ENCODE measurements at regions not wholly inside any gene's neighbourhood (a gene's known extent, or its start where the extent isn't known, plus 50 kb on each side); places are given as distances from the start of the nearest gene placed in this dataset.

- no peak overlapping the region for H2BK20ac ChIP-seq (ENCODE audit: low read depth, low read length)
- H3K23ac ChIP-seq (ENCODE audit: low read depth, low read length) = no peak overlapping the region
- intact Hi-C loops (cut with micrococcal nuclease) = loop anchor here (10.0 kb wide), 1 partner anchor 51 kb away; no protein-coding TSS in a partner anchor
- in situ Hi-C loops (cut with MboI; ENCODE audit: low sequenced_read_pairs) = no loop called here
- no peak overlapping the region for H3K9ac ChIP-seq (ENCODE audit: low read depth, low read length)
- no peak for ATAC-seq (ENCODE audit: low read depth)
- no peaks in the 10 kb centered on the region for H3K79me1 ChIP-seq (ENCODE audit: low read depth in 1 of 2, low read length in 2 of 2)
- H4K20me1 ChIP-seq (ENCODE audit: insufficient read depth, low read length) = no peaks in the 10 kb centered on the region
- ChIA-PET CTCF (no interaction called here), POLR2A (ENCODE audit: unreplicated experiment) (no interaction called here)
- WGBS, 2 experiments (ENCODE audit: extremely low coverage in 2 of 2, insufficient read length in 1 of 2) = no CpG with 5 or more reads among the region's 5 CpGs
- H2AFZ ChIP-seq (replicated peaks; ENCODE audit: low read length, poor library complexity) = no peak overlapping the region
- H4K5ac ChIP-seq (ENCODE audit: low read depth, low read length) = no peak overlapping the region
- H2BK15ac ChIP-seq (ENCODE audit: low read depth, low read length) = no peak overlapping the region
- no peak overlapping the region for H3K4me3 ChIP-seq (ENCODE audit: insufficient read depth, low read depth, low read length)
- peaks cover 10% of the 10 kb centered on the region; the same call in 1 of the 2 replicates for H3K9me1 ChIP-seq (ENCODE audit: insufficient read depth, low read length)
- H2AK9ac ChIP-seq (replicated peaks; ENCODE audit: low read depth, low read length, poor library complexity) = no peak overlapping the region
- no peak overlapping the region for H2BK120ac ChIP-seq (ENCODE audit: low read depth, low read length)
- H3K14ac ChIP-seq (replicated peaks; ENCODE audit: low read depth, low read length) = no peak overlapping the region
- dilution Hi-C loops (cut with HindIII; ENCODE audit: low sequenced_read_pairs, unreplicated experiment) = no loop called here
- H3K4ac ChIP-seq (ENCODE audit: low read depth, low read length) = no peak overlapping the region; the same call in 1 of the 2 replicates
- no peak overlapping the region for H2BK5ac ChIP-seq (ENCODE audit: low read depth, low read length, poor library complexity, severe bottlenecking)
- peaks cover 7% of the 10 kb centered on the region for H3K4me1 ChIP-seq (ENCODE audit: control insufficient read depth, insufficient read depth, low read length)
- no TSS peak for BruUV-seq (replicated peaks)
- H3K27ac ChIP-seq (ENCODE audit: insufficient read depth, low read length) = no peak overlapping the region
- H3K9me3 ChIP-seq (ENCODE audit: control insufficient read depth, insufficient read depth, low read length) = no peaks in the 10 kb centered on the region
- peak overlapping the region; percentile 36 for H2AK5ac ChIP-seq (ENCODE audit: low read depth, low read length)
- H4K91ac ChIP-seq (ENCODE audit: insufficient read depth, low read depth, low read length) = peak overlapping the region; percentile 2; the same call in 1 of the 2 replicates
- no peak overlapping the region for H3K4me2 ChIP-seq (ENCODE audit: low read depth, low read length)
- no peaks in the 10 kb centered on the region for H3K36me3 ChIP-seq (ENCODE audit: control insufficient read depth, insufficient read depth, low read length)
- no peak overlapping the region for H3K18ac ChIP-seq (ENCODE audit: low read depth, low read length)
- no peak overlapping the region for H3K56ac ChIP-seq (ENCODE audit: extremely low read depth, insufficient read depth, low read length)
- no peaks in the 10 kb centered on the region for H3K27me3 ChIP-seq (ENCODE audit: control insufficient read depth, insufficient read depth, low read length)
- TF ChIP-seq MXI1 (IDR thresholded peaks at IDR 0.05; ENCODE audit: borderline replicate concordance, low read depth, low read length) (no peak), MAZ (IDR thresholded peaks at IDR 0.05; ENCODE audit: borderline replicate concordance, low read depth, low read length) (no peak), USF2 (IDR thresholded peaks at IDR 0.05; ENCODE audit: low read depth, low read length) (no peak), POLR2A (IDR thresholded peaks at IDR 0.05; ENCODE audit: low read depth, low read length) (no peak), CEBPB (IDR thresholded peaks at IDR 0.05; ENCODE audit: low read depth, low read length) (no peak), CTCF (conservative IDR thresholded peaks at IDR 0.05; ENCODE audit: low read depth, low read length) (no peak), BHLHE40 (IDR thresholded peaks at IDR 0.05; ENCODE audit: low read depth, low read length) (no peak), SMC3 (IDR thresholded peaks at IDR 0.05; ENCODE audit: low read depth, low read length) (no peak), RAD21 (IDR thresholded peaks at IDR 0.05; ENCODE audit: low read length) (no peak), ELK1 (IDR thresholded peaks at IDR 0.05; ENCODE audit: borderline replicate concordance, low read depth, low read length) (no peak)
- no peak for DNase-seq
- H4K8ac ChIP-seq (ENCODE audit: low read depth in 2 of 2, low read length in 2 of 2) = no peak overlapping the region
Measured at GRCh38 chr6:17036065-17036393, 65.8 kb upstream of the STMND1 start.
